OCI-LY3 (cell line): ENCODE measurements at regions not wholly inside any gene's neighbourhood (a gene's known extent, or its start where the extent isn't known, plus 50 kb on each side); places are given as distances from the start of the nearest gene placed in this dataset.

Experiments used
- H2AFZ ChIP-seq: fragments of 200-600, 300-600 bp; shearing (Covaris generic); 2 replicates; pipeline ENCODE4 v1.6.0; 2014; ENCODE audit warnings: antibody characterized with exemption, low read depth, low read length
- H3K27ac ChIP-seq: fragments of 200-600, 300-600 bp; sonication (generic); 2 replicates; pipeline ENCODE4 v1.5.1; 2014; ENCODE audit warnings: mild to moderate bottlenecking, low read length, moderate library complexity, mixed read lengths
- H3K27me3 ChIP-seq: fragments of 200-600, 300-600 bp; sonication (generic); 2 replicates; pipeline ENCODE4 v1.6.1; 2014; ENCODE audit warnings: low read depth, low read length, mixed read lengths
- H3K36me3 ChIP-seq: fragments of 200-600, 300-600 bp; sonication (generic); replicated peaks from 2 replicates; pipeline ENCODE3; 2014; ENCODE audit warnings: low read depth, low read length, mixed read lengths
- H3K4me1 ChIP-seq: fragments of 300-600, 200-600 bp; sonication (generic); 2 replicates; pipeline ENCODE4 v1.6.1; 2014; ENCODE audit warnings: low read length, mixed read lengths
- H3K4me2 ChIP-seq: fragments of 200-600, 300-600 bp; sonication (generic); 2 replicates; pipeline ENCODE4 v1.6.1; 2014; ENCODE audit warnings: low read length, mixed read lengths
- H3K4me3 ChIP-seq: fragments of 300-600, 200-600 bp; sonication (generic); 2 replicates; pipeline ENCODE4 v1.5.1; 2014; ENCODE audit warnings: antibody characterized with exemption, mild to moderate bottlenecking, low read length, moderate library complexity
- H3K79me2 ChIP-seq: fragments of 300-600, 200-600 bp; shearing (Covaris generic); 2 replicates; pipeline ENCODE4 v1.6.1; 2014; ENCODE audit warnings: mild to moderate bottlenecking, low read length, mixed read lengths
- H3K9ac ChIP-seq: fragments of 300-600, 200-600 bp; shearing (Covaris generic); 2 replicates; pipeline ENCODE4 v1.6.0; 2014; ENCODE audit warnings: mild to moderate bottlenecking, low read length, moderate library complexity
- H3K9me3 ChIP-seq: fragments of 200-600, 300-600 bp; shearing (Covaris generic); 2 replicates; pipeline ENCODE4 v1.6.1; 2014; ENCODE audit warnings: low read length, mixed read lengths; ENCODE audit not compliant: insufficient read depth
- H4K20me1 ChIP-seq: fragments of 200-600, 300-600 bp; sonication (generic); 2 replicates; pipeline ENCODE4 v1.6.1; 2016; ENCODE audit warnings: low read length, mixed read lengths; ENCODE audit not compliant: insufficient read depth
- CTCF ChIP-seq: fragments of 200-600, 300-600 bp; sonication (generic); IDR thresholded peaks from 2 replicates; pipeline ENCODE4 v1.5.1; 2014; ENCODE audit warnings: antibody characterized with exemption, low read length, low read depth
- EZH2phosphoT487 ChIP-seq: fragments of 200-600 bp; shearing (Covaris generic); IDR thresholded peaks from 2 replicates; pipeline ENCODE4 v1.6.1; 2018; ENCODE audit warnings: antibody characterized with exemption, mixed run types, low read depth

DNA sequence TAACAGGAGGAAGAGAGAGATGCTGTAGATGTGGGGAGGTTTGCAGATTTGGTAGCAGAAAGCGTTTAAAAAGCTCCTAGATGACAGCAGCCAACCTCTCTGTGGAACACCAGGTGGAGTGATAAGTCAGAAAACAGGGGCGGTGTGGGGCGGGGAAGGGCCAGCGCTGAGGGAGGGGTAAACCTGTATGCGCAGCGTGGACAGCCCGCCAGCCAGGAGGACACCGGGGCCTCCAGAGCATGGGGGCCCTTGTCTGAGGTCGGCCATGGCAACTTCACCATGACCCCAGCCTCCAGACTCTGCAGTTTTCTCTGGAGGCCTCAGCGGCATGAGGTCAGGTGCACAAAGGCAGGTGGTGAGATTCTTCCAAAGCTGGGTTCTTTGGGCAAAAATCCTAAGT is 423.7 kb downstream of the BRD1 start:
- TF ChIP-seq CTCF (no peak), EZH2phosphoT487 (no peak)
- Histone ChIP-seq H3K4me1 (no peaks in the 10 kb centered on the region), H3K9me3 (no peaks in the 10 kb centered on the region)

GRCh38 chr22:49403102-49403501 is 424.6 kb downstream of the BRD1 start:
- H3K9me3 ChIP-seq = no peaks in the 10 kb centered on the region
- H3K9ac ChIP-seq = no peak overlapping the region
- H4K20me1 ChIP-seq = no peaks in the 10 kb centered on the region

More for the DNA sequence above, 423.7 kb downstream of the BRD1 start:
- no peaks in the 10 kb centered on the region for H3K36me3 ChIP-seq
- no peak overlapping the region for H3K27ac ChIP-seq
- H3K27me3 ChIP-seq = no peaks in the 10 kb centered on the region
- no peak overlapping the region for H3K9ac ChIP-seq
- no peak overlapping the region for H3K4me3 ChIP-seq
- H2AFZ ChIP-seq = no peak overlapping the region
- no peaks in the 10 kb centered on the region for H4K20me1 ChIP-seq
- no peak overlapping the region for H3K4me2 ChIP-seq
- H3K79me2 ChIP-seq = no peaks in the 10 kb centered on the region

DNA sequence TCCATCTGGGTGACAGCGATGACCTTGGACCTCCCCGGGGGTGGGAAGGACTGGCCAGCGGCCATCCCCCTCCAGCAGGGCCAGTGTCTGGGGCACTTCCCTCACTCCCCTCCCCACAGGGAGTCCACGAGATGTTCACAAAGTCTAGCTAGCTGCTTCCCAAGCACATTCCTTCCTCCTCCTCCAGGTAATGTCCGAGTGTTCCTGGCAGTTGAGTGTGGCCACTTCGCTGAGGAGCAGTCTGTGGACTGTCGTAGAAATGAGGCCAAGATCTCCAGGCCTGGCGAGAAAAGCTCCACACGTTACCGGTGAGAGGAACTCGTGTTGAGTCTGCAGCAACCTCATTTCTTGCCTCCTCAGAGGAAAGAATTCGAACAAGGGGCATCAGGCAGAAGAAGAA is 425.5 kb downstream of the BRD1 start:
- H3K4me2 ChIP-seq = no peak overlapping the region
- H3K9me3 ChIP-seq = no peaks in the 10 kb centered on the region
- TF ChIP-seq CTCF (no peak), EZH2phosphoT487 (no peak)
- H3K9ac ChIP-seq = no peak overlapping the region
- H3K4me1 ChIP-seq = no peaks in the 10 kb centered on the region
- H3K79me2 ChIP-seq = no peaks in the 10 kb centered on the region
- H2AFZ ChIP-seq = no peak overlapping the region
- no peaks in the 10 kb centered on the region for H4K20me1 ChIP-seq
- no peaks in the 10 kb centered on the region for H3K27me3 ChIP-seq
- H3K4me3 ChIP-seq = no peak overlapping the region
- H3K36me3 ChIP-seq = no peaks in the 10 kb centered on the region
- H3K27ac ChIP-seq = no peak overlapping the region

More at GRCh38 chr22:49403102-49403501, 424.6 kb downstream of the BRD1 start:
- Histone ChIP-seq H3K4me2 (no peak overlapping the region), H3K36me3 (no peaks in the 10 kb centered on the region), H3K79me2 (no peaks in the 10 kb centered on the region), H3K27ac (no peak overlapping the region), H2AFZ (no peak overlapping the region), H3K27me3 (no peaks in the 10 kb centered on the region), H3K4me3 (no peak overlapping the region), H3K4me1 (no peaks in the 10 kb centered on the region)
- no peak for TF ChIP-seq EZH2phosphoT487
- no peak for TF ChIP-seq CTCF

GRCh38 chr22:49400941-49401598 is 426.6 kb downstream of the BRD1 start:
- Histone ChIP-seq H3K9me3 (no peaks in the 10 kb centered on the region), H4K20me1 (no peaks in the 10 kb centered on the region), H3K27me3 (no peaks in the 10 kb centered on the region), H3K9ac (no peak overlapping the region), H3K4me1 (no peaks in the 10 kb centered on the region), H2AFZ (no peak overlapping the region), H3K79me2 (no peaks in the 10 kb centered on the region), H3K4me2 (no peak overlapping the region), H3K27ac (no peak overlapping the region), H3K4me3 (no peak overlapping the region), H3K36me3 (no peaks in the 10 kb centered on the region)
- TF ChIP-seq EZH2phosphoT487 = no peak
- no peak for TF ChIP-seq CTCF
